ENCODE measurements at regions not wholly inside any gene's neighbourhood (a gene's known extent, or its start where the extent isn't known, plus 50 kb on each side); places are given as distances from the start of the nearest gene placed in this dataset.
A peak's percentile ranks its signal among the peaks of the same experiment; 100 is the strongest.
"Not testable (repeated sequence)": the region's sequence is repeated elsewhere in the genome, so short reads cannot be mapped to it uniquely, and the experiment has no call there.

GRCh38 chr3:5767304-5767703 is 579.8 kb downstream of the EDEM1 start:
- no peak for DNase-seq

- DNase-seq: no peak
Observed at GRCh38 chr3:5768281-5768945, 580.9 kb downstream of the EDEM1 start.

- no peak for DNase-seq
Observed at GRCh38 chr3:5769825-5770224, 582.3 kb downstream of the EDEM1 start.

GRCh38 chr3:5774337-5774736 is 586.8 kb downstream of the EDEM1 start:
- DNase-seq: no peak

GRCh38 chr3:5775100-5775499 is 587.6 kb downstream of the EDEM1 start:
- DNase-seq: not testable (repeated sequence)

- no peak for DNase-seq
Observed at GRCh38 chr3:5784690-5785089, 597.2 kb downstream of the EDEM1 start.

GRCh38 chr3:5787861-5788488 is 600.5 kb downstream of the EDEM1 start:
- peak; percentile 7 for DNase-seq

GRCh38 chr3:5788496-5788895 is 601.0 kb downstream of the EDEM1 start:
- DNase-seq: no peak

GRCh38 chr3:5791558-5791957 is 604.1 kb downstream of the EDEM1 start:
- peak; percentile 49 for DNase-seq

- DNase-seq: no peak
Observed at GRCh38 chr3:5796541-5796940, 609.0 kb downstream of the EDEM1 start.

- peak; percentile 14 for DNase-seq
Observed at GRCh38 chr3:5798809-5799208, 611.3 kb downstream of the EDEM1 start.

GRCh38 chr3:5799398-5799797 is 611.9 kb downstream of the EDEM1 start:
- DNase-seq: no peak

- no peak for DNase-seq
Observed at GRCh38 chr3:5800965-5801364, 613.5 kb downstream of the EDEM1 start.

- no peak for DNase-seq
Observed at GRCh38 chr3:5806192-5806591, 618.7 kb downstream of the EDEM1 start.

GRCh38 chr3:5809586-5810246 is 622.2 kb downstream of the EDEM1 start:
- no peak for DNase-seq

GRCh38 chr3:5811016-5811415 is 623.5 kb downstream of the EDEM1 start:
- no peak for DNase-seq

- DNase-seq: peak; percentile 2
Observed at GRCh38 chr3:5813521-5813920, 626.0 kb downstream of the EDEM1 start.

- no peak for DNase-seq
Observed at GRCh38 chr3:5822843-5823242, 635.3 kb downstream of the EDEM1 start.

GRCh38 chr3:5826467-5826866 is 639.0 kb downstream of the EDEM1 start:
- no peak for DNase-seq

GRCh38 chr3:5828251-5828650 is 640.7 kb downstream of the EDEM1 start:
- DNase-seq: no peak

- peak; percentile 73 for DNase-seq
Observed at GRCh38 chr3:5840056-5840455, 652.5 kb downstream of the EDEM1 start.

GRCh38 chr3:5841599-5841998 is 654.1 kb downstream of the EDEM1 start:
- no peak for DNase-seq

GRCh38 chr3:5846261-5846660 is 658.8 kb downstream of the EDEM1 start:
- no peak for DNase-seq

- DNase-seq: no peak
Observed at GRCh38 chr3:5861151-5861550, 673.6 kb downstream of the EDEM1 start.

Measured in fibroblast of upper back skin (primary cell).